Stimulated activated CD8-positive, alpha-beta memory T cell treated with anti-CD3 and anti-CD28 coated beads, Interleukin-15, amount 100 ng/mL, for 48 hours (primary cell): ENCODE measurements at regions not wholly inside any gene's neighbourhood (a gene's known extent, or its start where the extent isn't known, plus 50 kb on each side); places are given as distances from the start of the nearest gene placed in this dataset.
"Not testable (repeated sequence)": the region's sequence is repeated elsewhere in the genome, so short reads cannot be mapped to it uniquely, and the experiment has no call there.

Experiments
- DNase-seq, 2 donors: peaks; one replicate each; pipeline ENCODE4 v3.0.0-alpha.2; 2020; ENCODE audit warnings: low read depth in 2 of 2

- no peak for DNase-seq
Measured at GRCh38 chr11:127971448-127971847, 615.9 kb downstream of the ETS1 start.

- no peak for DNase-seq
Measured at GRCh38 chr11:127966821-127967220, 620.5 kb downstream of the ETS1 start.

GRCh38 chr11:127965939-127966668 lies 621.3 kb downstream of the ETS1 start:
- DNase-seq, result no peak

- no peak for DNase-seq
Measured at GRCh38 chr11:127962416-127962815, 624.9 kb downstream of the ETS1 start.

GRCh38 chr11:127950162-127950561 lies 637.2 kb downstream of the ETS1 start:
- no peak for DNase-seq

GRCh38 chr11:127943763-127944162 lies 643.6 kb downstream of the ETS1 start:
- DNase-seq, result no peak

GRCh38 chr11:127943152-127943551 lies 644.2 kb downstream of the ETS1 start:
- DNase-seq, result no peak

GRCh38 chr11:127941554-127941953 lies 645.8 kb downstream of the ETS1 start:
- DNase-seq, result not testable (repeated sequence)

- no peak for DNase-seq
Measured at GRCh38 chr11:127939000-127939399, 648.4 kb downstream of the ETS1 start.

GRCh38 chr11:127935081-127935480 lies 652.3 kb downstream of the ETS1 start:
- no peak for DNase-seq

- DNase-seq, result not testable (repeated sequence)
Measured at GRCh38 chr11:127933961-127934360, 653.4 kb downstream of the ETS1 start.

- DNase-seq, result no peak
Measured at GRCh38 chr11:127931803-127932202, 655.6 kb downstream of the ETS1 start.

- no peak for DNase-seq
Measured at GRCh38 chr11:127926721-127927120, 660.6 kb downstream of the ETS1 start.

- DNase-seq, result no peak
Measured at GRCh38 chr11:127925475-127925874, 661.9 kb downstream of the ETS1 start.

- no peak for DNase-seq
Measured at GRCh38 chr11:127919206-127920000, 668.0 kb downstream of the ETS1 start.

GRCh38 chr11:127902382-127902781 lies 685.0 kb downstream of the ETS1 start:
- no peak for DNase-seq

- DNase-seq, result no peak
Measured at GRCh38 chr11:127898422-127899365, 688.7 kb downstream of the ETS1 start.

GRCh38 chr11:127895776-127896175 lies 691.6 kb downstream of the ETS1 start:
- DNase-seq, result no peak

- no peak for DNase-seq
Measured at GRCh38 chr11:127894316-127894715, 693.0 kb downstream of the ETS1 start.

- no peak for DNase-seq
Measured at GRCh38 chr11:127890030-127890615, 697.2 kb downstream of the ETS1 start.

- DNase-seq, result no peak
Measured at GRCh38 chr11:127888386-127888785, 699.0 kb downstream of the ETS1 start.

GRCh38 chr11:127875131-127875530 lies 712.2 kb downstream of the ETS1 start:
- no peak for DNase-seq
